ENCODE measurements at regions not wholly inside any gene's neighbourhood (a gene's known extent, or its start where the extent isn't known, plus 50 kb on each side); places are given as distances from the start of the nearest gene placed in this dataset.

DNA sequence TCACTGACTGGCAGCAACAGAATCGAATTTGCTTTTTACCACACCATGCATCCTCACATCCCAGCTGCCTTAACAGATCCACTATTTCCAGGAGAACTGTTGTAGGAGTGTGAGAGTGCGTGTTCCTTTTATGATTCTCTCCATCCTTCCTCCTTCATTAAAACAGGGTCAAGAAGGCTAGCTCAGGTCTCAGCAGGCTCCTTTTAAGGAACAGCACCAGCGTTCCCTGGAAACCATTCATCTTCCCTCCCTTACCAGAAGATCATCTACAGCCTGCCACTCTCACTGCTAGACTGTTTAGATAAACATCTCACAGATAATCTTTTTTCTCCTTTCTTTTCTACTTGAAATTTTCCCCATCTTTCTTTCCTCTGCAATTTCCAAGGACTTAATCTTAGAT is 1531.9 kb upstream of the CDH8 start:
- no peak for DNase-seq

DNA sequence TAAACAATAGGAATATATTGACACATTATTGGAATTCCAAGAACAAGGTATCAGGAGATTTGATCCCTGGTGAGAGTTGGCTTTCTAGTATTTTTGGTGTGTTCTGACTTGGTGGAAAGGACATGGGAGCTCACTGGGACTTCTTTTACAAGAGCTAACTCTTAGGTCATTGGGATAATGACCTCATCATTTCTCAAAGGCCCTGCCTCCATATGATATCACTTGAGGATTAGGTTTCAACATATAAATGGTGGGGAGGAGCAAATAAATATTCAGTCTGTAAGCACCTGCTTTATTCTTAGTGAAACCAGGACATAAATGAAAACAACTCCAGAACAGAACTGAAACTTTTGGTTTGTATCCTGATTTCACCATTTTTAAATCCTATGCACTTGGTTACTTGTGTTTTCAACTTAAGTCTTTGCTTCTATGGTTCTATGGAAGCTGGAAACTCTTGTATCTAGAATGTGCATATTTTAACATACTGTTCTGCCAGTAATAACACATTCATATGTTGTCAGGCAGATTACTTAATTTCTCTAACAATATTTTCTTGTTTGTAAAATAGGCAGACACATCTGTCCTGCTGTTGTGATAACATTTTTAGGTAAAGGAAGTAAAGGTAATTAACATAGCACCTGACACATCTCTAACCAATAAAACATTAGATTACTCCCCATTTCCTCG is 1527.7 kb upstream of the CDH8 start:
- DNase-seq, result no peak

DNA sequence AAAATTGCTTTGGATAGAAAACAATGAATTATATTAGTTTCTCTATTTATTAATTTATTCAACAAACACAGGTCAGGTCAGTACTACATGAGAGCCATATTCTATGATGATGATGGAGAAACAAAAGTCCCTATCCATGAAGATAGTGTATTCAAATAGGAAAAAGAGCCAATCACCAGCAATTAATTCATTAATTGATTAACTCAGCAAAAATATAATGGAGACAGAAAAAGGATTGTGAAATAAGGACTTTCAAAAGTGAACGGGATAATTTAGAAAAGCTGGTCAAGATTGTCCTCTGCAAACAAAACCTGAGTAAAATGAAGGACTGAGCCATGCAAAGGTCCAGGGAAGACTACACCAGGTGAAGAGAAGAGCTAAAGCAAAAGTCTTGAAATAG is 1517.7 kb upstream of the CDH8 start:
- DNase-seq, result no peak

DNA sequence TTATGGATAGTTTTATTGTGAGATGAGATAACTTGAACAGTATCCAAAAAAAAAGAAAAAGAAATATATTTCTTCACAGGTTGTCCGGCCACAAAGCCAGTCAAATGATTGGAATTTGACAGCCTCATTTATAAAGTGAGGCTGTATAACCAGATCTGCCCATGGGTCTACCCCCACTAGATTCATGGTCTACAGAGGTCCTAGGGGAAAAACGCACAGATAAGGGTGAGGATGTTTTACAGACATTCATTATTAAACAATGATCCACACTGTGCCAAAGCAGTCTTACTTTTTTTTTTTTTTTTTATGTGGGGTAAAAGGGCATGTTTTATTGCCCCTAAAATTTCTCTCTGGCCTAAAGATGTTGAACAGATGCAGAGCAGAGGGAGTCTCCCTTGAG is 1503.0 kb upstream of the CDH8 start:
- no peak for DNase-seq

DNA sequence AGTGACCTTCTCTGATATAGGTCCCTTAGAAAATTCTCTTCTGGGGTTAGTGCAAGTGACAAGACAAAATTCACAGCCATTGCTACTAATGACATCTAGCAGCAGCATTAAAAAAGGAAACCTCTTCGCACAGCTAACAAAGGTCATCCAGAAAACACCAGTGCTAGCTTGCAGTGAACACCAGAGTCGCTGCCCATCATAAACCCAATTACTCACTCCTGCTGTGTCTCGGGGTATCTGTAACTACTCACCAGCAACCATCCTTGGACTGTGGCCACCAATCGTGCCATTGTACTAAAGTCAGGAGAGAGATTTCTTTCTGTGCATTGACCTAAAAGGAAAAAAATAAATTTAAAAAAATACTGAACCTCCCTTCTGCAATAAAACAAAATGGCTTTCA is 1494.7 kb upstream of the CDH8 start:
- DNase-seq, result no peak

DNA sequence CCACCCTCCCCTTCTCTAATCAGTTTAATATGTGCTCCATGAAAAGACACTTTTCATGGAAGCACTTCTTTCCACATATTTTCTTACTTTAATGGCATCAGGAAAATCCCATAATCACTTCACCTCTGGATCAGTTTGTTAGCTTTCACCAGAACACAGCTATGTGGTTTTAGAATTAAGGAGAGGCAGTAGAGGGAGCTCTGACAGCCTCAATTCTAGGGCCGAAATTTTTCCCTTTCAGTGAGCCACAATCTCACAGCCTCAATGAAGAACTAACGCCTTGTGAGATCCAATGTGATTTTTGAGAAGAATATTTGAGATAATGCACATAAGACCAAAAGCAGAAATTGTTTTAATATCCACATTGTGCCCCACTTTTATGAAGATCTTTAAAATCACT is 1494.0 kb upstream of the CDH8 start:
- DNase-seq, result no peak

DNA sequence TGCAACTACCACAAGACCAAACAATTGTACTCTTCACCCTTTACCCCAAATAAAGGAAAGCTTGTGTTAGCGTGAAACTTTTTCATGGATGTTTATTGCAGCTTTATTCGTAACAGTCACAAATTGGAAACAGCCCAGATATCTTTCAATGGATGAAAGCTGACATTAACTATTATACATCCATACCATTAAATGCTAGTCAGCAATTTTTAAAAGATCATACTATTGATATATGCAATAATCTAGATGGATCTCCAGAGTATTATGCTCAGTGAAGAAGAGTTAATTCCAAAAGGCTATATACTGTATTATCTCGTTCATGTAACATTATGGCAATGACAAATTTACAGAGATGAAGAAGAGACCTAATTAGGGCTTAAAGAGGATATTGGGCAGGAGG is 1491.2 kb upstream of the CDH8 start:
- no peak for DNase-seq

DNA sequence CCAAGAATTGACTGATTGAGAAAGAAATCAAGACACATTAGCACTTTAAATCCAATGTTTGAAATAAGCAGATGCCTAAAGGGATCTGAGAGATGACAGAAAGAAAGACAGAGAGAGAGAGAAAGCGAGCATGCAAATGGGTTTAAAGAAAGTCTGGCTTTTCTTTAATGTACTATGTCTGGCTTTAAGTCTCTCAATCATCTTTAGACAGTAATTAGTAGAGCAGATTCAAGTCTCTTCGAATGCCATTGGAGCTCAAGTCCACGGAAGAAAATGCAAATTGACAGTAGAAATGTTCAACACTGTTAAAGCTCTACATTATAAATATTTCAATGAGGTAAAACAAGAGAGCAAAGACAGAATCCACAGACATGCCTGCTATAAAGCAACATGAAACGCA is 1480.2 kb upstream of the CDH8 start:
- no peak for DNase-seq

DNA sequence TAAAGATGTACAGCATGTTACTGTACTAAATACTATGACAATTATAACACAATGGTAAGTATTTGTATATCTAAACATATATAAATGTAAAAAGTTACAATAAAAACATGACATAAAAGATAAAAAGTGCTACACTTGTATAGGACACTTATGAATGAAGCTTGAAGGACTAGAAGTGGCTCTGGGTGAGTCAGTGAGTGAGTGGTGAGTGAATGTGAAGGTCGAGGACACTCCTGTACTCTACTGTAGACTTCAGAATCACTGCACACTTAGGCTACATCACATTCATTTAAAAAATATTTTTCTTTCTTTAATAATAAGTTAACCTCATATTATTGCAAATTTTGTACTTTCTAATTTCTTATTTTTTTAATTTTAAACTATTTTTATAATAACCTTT is 1476.7 kb upstream of the CDH8 start:
- no peak for DNase-seq

DNA sequence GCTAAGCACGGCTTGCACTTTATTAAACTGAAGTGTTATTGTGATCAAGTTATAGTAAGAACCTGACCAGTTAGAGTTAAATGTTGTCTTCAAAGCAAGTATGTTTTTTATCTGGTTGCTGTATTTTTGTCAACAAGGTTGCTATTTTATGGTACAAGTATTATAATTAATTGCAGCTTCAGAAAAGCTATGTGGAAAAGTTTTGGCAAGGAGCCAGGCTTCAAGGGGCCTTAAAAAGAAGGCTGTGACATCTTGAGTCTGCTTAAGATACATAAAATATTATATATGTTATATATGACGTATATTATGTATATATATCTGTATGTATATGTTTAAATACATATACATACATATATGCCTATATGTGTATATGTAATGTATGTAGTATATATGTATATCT is 1461.2 kb upstream of the CDH8 start:
- DNase-seq, result no peak

DNA sequence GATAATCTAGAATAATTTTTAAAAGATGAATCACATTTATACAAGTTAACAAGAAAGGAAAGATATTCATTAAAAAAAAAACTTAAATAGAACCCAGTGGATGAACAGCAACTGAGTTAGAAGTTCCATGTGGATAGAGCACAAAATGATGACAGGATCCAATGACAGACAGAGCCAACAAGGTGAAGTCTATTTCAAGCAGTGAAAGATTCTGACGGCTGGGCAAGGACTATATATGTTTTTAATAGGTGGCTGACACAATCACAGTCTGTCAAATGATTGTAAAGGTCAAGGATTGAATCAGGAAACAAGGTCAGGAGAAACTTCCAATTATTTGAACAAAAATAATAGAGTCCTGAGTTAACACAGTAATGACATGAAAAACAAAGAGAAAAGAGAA is 1460.0 kb upstream of the CDH8 start:
- DNase-seq, result no peak

DNA sequence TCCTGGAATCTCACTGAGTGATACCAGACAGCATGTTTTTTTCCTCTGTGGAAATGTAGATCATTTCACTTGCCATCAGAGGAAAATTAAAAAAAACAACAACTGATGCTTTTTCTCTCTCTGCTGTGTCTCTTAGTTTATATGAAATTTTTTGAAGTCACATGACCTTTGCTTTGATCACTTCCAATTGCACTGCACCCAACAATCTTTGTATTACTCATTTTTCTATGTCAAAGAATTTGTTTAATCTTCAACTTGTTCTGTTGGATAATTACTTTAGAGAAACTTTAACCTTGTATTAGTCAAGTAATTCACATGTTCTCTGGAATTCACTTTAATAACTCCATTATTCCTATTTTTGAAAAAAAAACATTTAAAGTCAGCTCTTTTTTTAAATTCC is 1452.7 kb upstream of the CDH8 start:
- no peak for DNase-seq

DNA sequence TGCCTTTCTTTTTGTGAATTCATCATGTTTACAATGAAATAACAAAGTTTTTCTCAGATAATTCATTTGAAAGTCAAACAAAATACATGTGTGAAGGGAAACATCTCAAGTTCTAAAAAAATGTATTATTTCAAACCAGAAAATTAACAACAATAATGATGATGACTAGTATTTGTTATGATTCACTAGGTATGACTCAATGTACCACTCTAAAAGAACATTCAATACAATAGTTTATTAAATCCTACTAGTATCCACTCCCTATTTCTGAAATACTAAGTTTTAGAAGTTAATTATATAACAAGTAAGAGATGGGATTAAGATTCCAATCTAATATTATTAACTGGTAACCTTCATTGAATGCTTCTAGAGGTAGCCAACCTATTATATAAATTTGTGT is 1444.8 kb upstream of the CDH8 start:
- DNase-seq, result no peak

DNA sequence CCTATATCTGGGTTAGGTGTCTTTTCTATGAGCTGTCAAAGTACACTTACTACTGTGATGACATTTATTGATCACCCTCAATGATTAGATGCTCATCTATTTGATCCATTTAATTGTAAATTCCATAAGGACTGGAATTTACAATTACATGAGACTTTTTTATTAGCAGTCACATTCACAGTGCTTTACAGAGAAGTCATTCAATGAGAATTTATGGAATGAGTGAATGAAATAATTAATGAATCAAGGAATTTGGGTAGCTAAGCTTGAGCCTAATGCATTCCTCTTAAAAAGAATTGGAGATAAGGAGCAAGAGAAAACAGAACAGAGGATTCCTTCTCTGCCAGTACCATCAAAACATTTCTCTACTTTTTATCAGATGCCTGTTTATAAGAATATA is 1437.5 kb upstream of the CDH8 start:
- no peak for DNase-seq

DNA sequence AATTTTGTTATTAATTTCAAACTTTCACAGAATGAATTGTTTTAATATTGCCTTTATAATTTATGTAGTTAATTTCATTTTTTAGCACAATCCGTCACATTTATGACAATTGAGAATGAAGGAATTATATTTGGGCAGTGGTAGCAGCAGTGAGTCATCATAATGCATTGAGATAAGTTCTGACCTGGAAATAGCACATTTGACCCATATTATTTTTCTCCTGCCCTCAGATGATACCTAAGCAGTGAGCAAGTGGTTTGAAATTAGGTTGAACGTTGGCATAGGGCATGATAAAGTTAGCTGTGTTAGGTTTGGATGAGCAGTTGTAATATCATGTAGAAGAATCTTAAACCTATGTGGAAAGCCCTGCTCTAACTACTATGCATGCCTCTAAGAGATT is 1431.3 kb upstream of the CDH8 start:
- DNase-seq, result no peak

DNA sequence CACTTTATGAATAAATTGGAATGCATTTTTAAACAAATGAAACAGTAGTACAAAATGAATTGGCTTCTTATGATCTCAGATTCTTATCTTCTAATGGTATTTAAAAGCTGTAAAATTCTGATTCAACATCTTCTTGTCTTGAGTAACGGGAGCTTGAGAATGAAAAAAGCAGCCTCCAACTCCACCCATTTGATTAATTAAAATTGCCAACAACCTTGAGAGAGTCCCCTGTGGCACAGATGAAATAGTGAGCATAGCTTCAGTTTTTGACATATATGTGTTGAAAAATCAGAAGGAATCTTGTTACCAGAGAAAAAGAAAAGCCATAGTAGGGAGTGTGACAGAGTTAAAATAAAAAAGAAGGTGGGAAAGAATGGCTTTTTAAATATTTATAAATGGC is 1426.1 kb upstream of the CDH8 start:
- DNase-seq, result no peak

DNA sequence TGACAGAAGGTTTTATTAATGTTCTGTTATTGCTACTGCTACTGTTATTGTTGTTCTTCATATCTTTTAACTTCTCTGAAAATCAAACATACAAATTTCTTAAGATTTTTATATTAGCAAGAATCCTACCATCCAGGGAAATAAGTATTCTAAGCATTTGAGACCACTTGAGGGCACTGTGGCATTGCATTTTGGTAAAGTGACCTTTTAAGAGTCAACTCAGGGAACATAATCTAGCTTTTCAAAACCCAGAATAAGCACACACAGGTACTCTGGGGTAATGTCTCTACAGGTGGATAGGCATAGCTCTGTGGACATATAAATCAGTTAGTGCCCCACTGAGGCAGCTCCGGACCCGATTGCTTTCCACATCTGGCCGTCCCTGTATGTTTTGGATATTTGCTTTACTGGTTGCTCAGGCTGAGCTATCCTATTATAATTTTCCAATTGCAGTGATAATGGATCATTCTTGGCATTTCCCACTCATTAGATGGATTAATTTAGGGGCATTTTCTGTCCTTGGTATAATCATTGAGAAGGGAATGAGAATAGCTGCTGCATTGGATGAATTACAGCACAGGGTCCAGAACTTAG is 1425.1 kb upstream of the CDH8 start:
- peak; percentile 38 for DNase-seq

DNA sequence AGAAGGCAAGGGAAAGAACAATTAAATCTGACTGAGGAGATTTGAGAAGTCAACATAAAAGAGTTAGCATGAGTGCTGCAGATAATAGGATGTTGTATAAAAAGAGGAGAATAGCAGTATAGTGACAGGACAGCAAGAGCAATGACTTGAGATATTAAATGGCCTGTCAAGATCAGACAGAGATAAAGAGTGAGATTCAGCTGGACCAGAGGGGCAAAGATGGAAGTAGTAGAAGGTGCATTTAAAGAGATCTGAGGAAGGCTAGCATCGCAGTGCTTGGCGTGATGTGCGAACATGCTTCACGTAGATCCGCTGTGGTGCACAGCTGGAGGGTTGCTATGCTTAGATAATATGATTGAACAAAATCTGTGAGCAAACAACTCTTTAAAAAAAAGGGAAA is 1422.6 kb upstream of the CDH8 start:
- DNase-seq, result no peak

DNA sequence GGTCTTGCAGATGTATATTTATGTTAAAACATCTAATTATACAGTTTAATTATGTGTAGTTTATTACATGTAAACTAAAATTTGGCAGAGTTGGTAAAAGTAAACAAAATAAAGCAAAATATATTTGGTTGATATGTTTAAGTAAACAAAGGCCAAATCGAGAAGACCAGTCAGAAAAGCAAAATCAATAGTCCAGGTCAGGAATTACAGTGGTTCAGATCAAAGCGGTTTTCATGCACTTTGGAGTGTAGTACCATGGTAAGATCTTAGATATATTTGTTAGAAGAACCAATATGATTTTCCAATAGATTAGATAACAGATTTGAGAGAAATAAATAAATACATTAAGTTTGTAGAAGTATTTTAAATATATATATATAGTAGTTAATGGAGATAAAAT is 1421.6 kb upstream of the CDH8 start:
- no peak for DNase-seq

DNA sequence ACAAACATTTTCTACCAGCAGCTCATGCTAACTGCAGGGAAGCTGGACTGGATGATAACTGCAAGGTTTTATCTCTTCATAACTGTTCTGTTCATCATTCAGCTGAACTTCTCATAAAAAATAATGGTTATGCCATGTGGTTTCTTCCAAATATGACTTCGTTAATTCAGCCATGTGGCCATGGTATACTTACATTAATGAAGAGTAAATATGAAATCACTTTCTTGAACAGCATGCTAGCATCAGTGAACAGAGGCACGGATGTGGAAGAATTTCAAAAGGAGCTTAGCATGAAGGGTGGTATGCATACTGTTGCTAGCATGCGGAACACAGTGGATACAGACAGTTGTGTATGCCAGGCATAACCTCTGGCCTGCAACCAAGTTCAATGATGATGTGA is 1417.0 kb upstream of the CDH8 start:
- no peak for DNase-seq

DNA sequence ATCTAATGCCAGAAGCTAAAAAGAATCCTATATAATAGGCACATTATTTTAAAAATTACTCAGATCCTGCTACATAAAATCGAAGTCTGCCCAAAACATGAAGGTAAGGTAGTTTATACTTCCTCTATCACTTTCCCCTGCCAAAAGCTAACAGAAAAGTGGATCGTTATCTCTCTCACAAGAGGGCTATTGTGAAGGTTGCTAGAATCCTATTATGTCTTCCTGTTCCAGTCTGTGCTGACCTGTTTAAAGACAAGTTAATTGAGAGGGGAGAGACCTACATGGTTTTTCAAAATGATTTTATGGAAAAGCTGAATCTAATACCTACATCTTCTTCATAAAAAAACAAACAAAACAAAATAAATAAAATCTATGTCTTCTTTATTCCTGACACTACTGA is 1410.9 kb upstream of the CDH8 start:
- no peak for DNase-seq

DNA sequence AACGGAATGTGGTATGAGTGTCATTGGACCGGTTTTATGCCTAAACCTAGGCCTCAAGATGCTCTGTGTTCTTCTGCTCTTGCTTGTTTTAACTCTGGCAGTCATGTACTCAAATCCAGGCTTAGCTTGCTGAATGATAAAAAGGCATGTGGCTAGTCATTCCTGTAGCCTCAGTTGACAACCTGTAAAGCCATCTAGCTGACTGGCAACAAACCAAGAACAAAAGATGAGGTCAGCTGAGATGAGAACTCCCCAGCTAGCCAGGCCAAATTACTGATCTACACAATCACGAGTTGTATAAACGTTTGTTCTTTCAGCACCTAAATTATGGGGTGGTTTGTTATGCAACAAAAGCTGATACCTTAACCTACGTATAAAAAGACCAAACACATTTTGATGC is 1406.0 kb upstream of the CDH8 start:
- no peak for DNase-seq

DNA sequence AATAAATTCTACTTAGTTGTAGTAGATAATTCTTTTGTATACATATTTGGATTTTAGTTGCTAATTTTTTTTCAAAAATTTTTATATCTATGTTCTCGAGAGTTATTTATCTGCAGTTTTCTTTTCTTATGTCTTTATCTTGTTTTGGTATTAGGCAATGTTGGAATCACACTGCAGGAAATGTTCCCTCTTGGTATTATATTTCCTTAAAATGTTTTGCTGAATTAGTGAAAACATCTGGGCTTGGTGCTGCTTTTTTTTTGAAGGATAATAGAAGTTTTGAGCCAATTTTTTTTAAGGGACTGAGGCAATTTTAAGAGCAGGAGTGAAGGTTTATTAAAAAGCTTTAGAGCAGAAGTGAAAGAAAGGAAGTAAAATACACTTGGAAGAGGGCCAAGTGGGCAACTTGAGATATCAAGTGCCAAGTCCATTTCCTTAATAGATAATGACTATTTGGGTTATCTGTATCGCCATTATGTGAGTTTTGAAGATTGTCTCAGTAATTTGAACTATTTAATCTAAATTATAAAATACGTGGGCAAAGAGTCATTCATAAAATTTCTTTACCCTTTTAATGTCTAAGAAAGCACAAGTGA is 1390.1 kb upstream of the CDH8 start:
- no peak for DNase-seq

DNA sequence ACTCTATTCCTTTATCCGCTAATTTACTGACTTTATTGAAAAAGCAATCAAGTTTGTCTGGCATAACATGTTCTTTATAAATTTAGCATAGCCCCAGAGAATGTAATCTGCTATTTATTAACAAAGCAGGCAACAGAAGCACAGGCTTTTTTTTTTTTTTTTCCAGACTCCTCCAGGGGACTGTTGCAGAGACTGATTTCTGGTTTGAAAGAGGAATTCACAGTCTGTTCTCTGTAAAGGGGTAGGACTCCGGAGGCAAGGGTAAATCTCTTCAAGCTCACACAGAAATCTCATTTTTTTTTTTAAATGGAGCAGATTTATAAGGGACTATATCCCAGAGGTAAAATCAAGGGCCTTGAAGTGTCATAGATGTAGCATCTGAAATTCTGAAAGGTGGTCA is 1386.5 kb upstream of the CDH8 start:
- DNase-seq, result peak; percentile 86

DNA sequence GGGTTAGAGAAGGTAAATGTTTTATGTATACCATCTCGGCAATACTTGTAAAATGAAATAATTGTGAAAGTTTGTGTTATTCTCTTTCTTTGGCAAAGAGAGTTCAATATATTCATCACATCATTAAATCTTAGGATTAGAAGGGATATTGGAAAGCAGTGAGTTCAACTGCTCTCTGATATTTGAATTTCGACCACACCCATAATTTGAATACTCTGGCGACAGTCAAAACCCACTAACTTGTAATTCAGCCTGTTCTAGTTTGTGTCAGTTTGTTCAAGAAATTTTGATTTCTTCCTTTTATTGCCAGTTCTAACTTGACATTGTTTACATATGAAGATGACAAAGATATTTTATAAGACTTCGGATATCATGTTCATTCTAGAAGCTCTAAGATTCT is 1380.5 kb upstream of the CDH8 start:
- no peak for DNase-seq
